Left ventricle myocardium superior (tissue), 1 donor: ENCODE measurements at regions not wholly inside any gene's neighbourhood (a gene's known extent, or its start where the extent isn't known, plus 50 kb on each side); places are given as distances from the start of the nearest gene placed in this dataset.

Experiments used
- ATAC-seq: fragments of 200-7000 bp; cut with Tn5 transposase; one replicate; pipeline ENCODE4 v1.9.1; 2020; ENCODE audit warnings: mild to moderate bottlenecking, moderate library complexity
- DNase-seq: peaks from one replicate; pipeline ENCODE4 v3.0.0-alpha.2; 2020
- intact Hi-C: fragments of 100-400 bp; cut with micrococcal nuclease; formaldehyde crosslinking; loops from one replicate; pipeline ENCODE4 v1.11.0; 2022
- donor health status: DM: no; HTN: yes; CAD: no; lungs with severe emphysema.

DNA sequence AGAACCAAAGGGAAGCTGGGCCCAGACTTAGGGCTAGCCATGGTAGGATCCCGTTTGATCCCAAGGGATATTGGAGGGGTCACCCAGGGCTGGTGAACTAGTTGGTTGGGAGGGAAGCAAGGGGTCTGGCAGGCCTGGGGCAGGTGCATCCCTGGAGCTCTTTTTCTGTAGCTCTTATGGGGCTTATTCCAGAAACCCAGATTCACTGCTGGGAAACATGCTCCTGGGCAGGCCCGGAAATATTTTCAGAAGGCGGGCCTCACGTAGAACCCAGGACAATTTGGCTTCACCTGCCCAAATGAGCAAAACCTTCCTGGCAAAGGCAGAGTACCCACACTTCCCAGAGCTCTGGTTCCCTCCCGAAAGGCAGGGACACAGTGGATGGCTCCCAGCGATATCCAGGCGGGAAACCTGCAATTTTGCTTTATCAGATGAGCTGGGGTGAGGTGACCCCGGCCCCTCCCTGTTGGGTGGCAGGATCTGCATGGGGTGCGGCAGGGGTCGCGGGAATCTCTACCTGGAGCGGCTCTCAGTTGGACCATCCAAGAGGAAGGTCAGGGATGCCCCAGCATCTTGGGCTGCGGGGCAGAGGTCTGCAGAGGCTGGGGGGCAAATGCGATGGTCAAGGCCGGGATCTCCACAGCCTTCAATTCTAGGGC lies 533.9 kb downstream of the TCERG1L start:
- DNase-seq (no peak), ATAC-seq (no peak)
- intact Hi-C loops = no loop called here

DNA sequence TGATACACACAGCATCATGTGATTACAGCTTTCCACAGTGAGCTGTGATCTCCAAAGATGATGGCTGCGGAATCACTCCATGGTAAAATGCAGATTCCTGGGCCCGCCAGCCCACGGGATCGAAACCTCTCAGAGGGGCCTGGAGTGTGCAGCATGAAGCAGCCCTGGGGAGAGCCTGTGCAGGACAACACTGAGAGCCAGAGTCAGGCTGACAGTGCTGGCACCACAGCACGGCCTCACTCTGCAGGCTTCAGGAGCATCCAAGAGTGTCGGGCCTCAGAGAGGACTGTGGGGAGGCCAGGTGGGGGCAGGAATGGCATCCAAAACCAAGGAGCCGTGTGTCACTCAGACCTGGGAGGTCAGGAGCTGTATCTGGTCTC lies 533.4 kb downstream of the TCERG1L start:
- intact Hi-C loops = no loop called here
- DNase-seq (no peak), ATAC-seq (no peak)

DNA sequence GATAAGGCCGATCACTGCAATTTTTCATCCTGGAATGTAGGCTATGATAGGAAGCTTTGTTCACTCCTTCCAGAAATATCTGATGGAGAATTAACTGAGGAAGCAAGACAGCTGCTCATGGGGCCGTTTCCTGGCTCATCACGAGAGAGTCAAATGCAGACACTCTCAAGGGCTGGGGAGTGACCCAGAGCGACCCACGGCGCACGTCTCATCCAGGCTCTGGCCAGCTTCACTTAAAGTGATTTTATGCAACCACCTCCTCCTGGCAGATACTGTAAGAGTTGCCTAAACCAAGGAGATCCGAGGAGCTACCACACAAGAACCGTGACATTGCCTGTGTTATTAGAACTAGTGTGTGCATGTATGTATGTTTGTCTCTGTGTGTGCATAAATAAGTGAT lies 530.8 kb downstream of the TCERG1L start:
- intact Hi-C loops = no loop called here
- no peak for DNase-seq
- ATAC-seq = no peak

DNA sequence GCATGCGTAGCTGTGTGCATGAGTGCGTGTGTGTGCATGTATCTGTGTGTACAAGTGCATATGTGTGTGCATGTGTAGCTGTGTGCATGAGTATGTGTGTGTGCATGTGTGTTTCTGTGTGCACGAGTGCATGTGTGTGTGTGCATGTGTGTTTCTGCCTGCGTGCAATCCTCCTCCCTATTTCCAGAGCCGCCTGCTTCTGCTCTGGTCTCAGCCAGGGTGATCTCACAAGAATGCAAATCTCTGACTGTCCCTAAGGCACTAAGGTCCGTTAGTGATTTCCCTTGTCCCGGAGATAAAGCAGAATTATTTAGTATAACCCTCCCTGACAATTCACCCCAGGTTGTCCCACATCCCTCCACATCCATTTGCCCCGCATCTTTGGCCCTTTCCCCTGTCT lies 530.3 kb downstream of the TCERG1L start:
- ATAC-seq (no peak), DNase-seq (no peak)
- intact Hi-C loops = no loop called here

DNA sequence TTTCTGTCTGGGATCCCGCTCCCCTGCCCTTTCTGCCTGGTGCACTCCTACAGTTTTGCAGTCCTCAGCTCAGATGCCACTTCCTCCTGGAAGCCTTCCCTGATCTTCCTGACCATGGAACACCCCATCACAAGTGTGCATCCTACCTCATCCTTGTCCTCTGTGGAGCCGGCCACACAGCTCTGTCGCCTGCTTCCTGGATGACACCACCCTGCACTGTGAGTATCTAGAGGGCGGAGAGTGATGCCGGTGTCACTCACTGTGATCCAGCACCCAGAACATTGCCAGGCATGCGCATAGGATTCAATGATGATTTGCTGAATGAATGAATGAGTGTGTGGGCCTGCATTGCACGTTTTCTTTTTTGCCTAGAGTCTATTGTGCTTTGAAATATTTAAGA lies 529.9 kb downstream of the TCERG1L start:
- ATAC-seq (no peak), DNase-seq (no peak)
- intact Hi-C loops = no loop called here

DNA sequence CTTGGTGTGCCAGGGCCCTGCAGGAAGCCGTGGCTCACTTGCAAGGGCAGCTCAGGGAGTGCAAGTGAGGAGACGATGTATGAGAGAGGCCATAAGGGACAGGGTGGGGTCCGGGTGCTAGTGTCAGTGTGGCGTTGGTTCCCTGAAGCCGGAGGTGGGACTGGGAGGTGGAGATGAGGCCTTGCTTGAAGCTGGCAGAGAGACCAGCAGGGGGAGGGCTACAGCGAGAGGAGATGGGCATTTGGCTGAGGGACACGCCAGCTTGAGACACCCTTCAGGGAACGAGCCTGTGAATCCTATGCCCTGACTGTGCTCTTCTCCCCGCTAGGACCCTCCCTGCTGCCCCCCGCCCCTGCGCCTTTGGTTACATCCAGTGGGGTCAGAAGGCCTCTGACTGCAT lies 529.1 kb downstream of the TCERG1L start:
- ATAC-seq (no peak), DNase-seq (no peak)
- intact Hi-C loops = no loop called here

DNA sequence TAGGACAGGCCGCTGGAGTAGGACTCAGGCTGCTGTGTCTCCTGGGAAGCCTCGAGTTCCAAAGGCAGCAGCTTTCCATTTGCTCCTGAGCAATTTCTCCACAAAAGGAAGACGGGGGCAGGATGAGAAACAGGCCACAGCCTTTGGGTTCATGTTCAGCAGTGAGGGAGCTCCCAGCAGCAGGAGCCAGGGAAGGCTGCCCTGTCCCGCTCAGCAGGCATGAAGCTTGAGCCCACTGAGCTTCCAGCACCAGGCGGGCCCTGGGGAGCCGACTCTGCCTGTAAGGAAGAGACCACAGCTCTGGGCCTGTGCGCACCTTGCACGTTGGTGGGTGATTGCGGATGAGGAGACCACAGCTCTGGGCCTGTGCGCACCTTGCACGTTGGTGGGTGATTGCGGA lies 527.2 kb downstream of the TCERG1L start:
- intact Hi-C loops = no loop called here
- ATAC-seq = no peak
- no peak for DNase-seq

DNA sequence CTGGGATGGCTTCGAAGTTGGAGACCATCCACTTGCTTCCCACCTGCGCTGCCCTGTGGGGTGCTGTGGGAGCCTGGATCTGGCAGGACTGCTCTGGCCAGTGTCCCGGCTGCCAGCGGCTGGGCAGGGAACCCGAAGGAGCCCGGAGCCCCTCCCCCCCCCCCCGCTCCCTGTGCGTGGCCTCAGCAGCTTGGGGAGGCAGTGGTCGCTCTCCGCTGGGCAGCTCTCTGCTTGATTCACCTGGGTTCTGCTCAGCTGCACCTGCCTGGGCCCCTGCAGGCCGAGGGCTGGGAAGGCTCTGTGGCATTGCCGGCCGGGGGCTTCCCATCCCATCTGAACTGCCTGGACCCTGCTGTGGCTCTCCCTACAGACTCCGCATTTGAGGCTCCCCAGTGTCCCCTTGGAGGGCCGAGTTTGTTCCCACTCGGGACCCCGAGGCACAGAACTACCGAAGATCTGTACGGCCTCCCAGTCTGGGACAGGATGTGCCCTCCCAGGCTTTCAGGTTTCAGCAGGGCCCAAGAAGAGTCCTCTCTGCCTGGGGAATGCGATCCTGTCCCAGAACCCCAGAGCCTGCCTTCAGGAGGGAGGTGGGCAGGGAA lies 525.1 kb downstream of the TCERG1L start:
- DNase-seq = no peak
- no peak for ATAC-seq
- intact Hi-C loops = no loop called here

DNA sequence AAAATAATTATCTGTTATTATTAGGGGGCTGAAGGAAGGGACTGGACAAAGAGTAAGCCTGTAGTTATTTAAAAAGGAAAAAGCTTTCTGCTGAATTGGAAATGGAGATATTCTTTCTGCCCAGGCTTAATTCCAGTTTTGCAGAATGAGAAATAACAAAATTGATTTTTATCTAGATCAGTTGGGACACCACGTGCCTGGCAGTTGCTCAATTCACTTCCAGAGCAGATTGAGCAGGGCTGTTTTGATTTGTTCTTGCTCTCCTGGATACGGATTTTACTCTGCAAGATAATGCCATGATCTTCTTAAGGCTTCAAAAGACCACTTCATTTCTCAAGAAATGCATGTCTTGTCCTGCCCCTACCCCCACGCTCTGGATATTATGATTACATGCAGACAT lies 524.3 kb downstream of the TCERG1L start:
- ATAC-seq (no peak), DNase-seq (no peak)
- intact Hi-C loops = no loop called here

DNA sequence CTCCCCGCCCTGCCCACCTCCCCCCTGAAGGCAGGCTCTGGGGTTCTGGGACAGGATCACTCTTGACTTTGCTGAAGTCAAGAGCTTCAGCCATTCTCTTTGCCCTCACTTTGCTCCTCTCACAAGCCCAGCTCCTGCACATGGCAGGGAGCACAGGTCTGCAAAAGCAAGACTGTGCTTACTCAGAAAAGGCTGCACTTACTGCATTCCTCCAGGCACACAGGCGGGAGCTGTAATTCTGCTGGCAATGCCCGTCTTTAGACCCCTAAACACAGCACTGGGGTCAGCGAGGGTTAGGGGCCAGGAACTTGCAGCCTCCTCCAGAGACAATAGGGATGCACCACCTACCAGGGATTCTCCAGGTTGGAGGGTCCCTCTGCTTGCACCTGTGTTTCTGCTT lies 523.7 kb downstream of the TCERG1L start:
- DNase-seq = no peak
- intact Hi-C loops = no loop called here
- no peak for ATAC-seq

DNA sequence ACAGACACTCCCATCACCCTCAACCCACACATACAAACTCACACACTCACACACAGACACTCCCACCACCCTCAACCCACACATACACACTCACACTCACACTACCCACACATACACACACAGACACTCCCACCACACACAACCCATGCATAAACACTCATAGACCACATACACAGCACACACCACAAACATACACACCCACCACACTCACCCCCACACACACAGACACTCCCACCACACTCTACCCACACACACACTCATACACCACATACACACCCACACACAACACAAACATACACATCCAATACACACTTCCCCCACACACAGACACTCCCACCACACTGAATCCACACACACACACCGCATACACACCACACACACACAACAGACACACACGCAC lies 521.2 kb downstream of the TCERG1L start:
- intact Hi-C loops = no loop called here
- ATAC-seq (no peak), DNase-seq (no peak)

DNA sequence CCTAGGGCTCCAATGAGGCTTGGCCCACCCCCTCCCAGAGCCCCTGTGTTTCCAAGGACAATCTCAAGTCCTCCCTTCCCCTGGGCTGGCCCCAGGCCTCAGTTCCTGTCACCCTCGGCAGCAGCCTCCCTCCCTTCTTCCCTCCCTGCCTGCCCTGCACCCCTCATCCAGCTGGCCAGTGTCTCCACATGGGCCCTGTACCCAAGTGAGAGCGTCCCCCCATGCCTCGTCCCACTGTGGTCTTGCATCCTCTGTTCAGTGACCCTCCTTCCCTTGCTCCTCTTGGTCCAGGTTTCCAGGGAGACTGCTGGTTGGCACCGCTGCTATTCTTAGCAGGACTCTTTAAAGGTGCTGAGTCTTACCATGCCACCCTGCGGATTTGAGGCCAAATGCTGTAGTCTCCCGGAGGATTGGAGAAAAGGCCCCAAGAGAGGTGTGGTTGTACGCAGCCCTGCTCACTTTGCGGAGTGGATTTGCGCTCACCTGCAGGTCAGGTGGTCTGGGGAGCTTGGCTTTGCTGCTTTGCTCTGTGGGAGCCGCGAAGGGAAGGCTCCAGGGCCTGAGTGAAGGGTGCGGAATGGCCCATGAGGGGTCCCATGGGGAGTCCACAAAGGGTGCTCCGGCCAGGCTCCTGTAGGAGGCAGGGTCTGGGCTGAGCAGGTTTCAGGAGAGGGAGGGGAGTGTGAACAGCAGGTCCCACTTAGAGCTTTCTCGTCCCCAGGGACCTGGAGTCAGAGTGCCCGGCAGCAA lies 519.2 kb downstream of the TCERG1L start:
- ATAC-seq (no peak), DNase-seq (no peak)
- intact Hi-C loops = no loop called here

DNA sequence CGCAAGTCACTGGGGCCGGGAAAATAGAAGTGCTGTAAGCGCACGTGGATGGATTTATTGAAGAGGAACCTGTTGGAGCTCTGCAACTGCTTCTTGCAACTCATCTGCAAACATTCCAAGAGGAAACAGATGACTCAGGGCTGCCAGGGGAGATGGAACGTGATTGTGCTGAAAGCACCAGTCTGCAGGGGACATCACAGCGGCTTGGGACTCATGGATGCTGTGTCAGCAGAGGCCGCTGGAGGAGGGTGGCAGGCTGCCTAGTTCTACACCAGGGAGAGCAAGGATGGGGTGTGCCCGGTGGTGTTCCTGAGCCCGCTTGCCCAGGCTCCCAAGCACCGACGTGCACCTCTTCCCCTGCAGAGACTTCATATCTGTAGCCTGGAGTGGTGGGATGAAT lies 515.7 kb downstream of the TCERG1L start:
- intact Hi-C loops = no loop called here
- DNase-seq (no peak), ATAC-seq (no peak)

DNA sequence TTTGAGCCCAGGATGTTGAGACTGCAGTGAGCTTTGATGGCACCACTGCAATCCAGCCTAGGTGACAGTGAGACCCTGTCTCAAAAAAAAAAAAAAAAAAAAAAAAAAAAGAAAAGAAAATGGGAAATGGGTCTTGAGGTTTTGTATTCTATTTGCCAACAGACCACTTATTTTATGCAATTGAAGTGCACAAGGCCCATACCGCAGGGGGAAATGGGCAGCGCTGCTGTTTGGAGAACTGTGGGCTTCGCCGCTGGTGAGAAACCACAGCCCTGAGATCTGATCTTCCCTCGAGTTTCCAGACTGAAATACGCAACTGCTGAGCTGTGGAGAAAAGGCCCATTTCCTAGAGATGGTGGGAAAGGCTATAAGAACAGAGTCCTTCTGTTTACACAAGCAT lies 512.0 kb downstream of the TCERG1L start:
- intact Hi-C loops = no loop called here
- no peak for DNase-seq
- ATAC-seq = no peak

DNA sequence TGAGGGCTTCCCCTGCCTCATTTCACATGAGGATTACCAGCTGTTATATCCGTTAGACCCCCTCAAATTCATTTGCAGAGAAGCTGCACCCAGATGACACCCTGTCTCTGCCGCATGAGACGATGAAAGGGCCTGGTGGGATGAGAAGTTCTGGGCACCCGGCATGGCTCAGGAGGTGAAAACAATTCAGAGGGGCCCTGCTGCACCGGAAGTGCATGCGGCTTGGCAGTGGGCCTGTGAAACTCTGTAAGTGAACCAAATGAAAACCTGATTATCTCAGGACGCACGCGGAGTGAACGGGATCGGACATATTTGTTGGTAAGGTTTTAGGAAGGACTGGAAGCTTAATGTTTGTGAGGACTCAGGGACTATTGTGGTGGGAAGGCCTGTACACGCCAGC lies 511.2 kb downstream of the TCERG1L start:
- no peak for ATAC-seq
- no peak for DNase-seq
- intact Hi-C loops = no loop called here

DNA sequence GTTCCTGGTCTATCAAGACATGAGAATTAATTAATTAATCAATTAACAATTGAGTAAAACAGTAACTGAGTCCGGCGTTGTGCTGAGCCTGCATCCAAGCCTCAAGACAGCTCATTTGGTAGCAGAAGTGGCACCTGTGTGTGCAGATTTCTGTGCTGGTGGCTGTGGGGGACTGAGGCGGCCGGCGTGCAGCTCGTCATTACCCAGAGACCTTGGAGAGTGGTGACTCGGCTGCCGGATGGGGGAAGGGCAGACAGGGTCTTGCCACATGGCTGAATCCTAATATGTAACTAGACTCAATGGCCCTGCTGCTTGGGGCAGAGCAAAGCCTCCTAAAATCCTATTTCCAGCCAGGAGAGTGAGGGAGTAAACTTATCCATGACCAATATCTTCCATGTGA lies 510.2 kb downstream of the TCERG1L start:
- intact Hi-C loops = no loop called here
- DNase-seq = no peak

DNA sequence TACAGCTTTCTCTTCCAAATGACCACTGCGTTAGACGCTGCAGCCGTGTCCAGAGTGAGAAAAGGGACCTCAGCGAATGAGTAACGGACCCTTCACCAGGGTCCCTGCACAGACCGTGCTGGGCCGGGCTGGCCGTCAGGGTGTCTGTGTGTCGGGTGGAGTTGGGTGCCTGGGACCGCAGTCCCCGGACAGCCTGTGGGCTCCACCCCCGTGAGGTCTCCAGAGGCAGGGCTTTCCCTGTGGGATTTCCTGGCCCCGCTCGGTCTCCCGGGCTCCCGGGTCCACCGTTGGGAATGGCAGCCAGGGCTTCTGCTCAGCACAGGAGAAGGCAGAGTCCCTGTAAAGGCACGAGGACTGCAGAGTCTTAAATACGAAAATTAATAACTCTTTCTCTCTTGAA lies 509.7 kb downstream of the TCERG1L start:
- DNase-seq (no peak), ATAC-seq (no peak)
- intact Hi-C loops = no loop called here

More for the DNA sequence above, 510.2 kb downstream of the TCERG1L start:
- no peak for ATAC-seq

DNA sequence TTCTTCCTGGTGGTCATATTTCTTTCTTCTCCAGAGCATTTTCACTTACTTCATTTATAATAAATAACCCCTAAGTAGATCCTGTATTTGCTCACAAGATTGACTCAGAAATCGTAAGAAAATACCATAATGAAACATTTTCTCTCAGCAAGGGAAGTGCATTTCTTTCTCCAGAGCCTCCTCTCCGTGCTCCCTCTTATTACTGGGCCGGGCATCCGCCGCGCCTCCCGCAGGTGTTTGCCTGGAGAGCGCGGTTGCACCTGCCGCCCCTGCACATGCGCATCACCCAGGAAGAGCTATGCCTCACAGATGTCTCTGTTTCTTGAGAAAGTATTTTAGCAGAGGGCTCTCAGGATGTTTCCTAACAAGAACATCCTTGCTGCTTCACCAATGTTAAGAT lies 509.2 kb downstream of the TCERG1L start:
- intact Hi-C loops = no loop called here
- no peak for DNase-seq
- no peak for ATAC-seq

DNA sequence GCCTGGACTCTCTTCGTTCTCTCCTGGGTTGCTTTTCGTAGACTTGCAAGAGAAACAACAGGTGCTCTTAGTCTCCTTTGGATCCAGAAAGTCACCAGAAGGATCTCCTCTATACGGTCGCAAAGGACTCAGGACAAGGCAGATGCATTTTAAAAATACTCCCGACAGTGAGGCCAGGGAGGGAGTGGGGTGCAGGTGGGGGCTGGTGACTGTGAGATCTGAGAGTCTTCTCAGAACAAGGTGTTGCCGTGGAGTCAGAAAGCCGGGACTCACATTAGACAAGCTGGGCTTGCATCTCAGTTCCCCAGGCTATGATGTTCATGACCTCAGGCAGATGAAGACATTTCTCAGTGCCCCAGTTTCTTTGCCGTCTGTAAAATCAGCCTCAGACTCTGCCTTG lies 507.2 kb downstream of the TCERG1L start:
- ATAC-seq = no peak
- no peak for DNase-seq
- intact Hi-C loops = no loop called here

DNA sequence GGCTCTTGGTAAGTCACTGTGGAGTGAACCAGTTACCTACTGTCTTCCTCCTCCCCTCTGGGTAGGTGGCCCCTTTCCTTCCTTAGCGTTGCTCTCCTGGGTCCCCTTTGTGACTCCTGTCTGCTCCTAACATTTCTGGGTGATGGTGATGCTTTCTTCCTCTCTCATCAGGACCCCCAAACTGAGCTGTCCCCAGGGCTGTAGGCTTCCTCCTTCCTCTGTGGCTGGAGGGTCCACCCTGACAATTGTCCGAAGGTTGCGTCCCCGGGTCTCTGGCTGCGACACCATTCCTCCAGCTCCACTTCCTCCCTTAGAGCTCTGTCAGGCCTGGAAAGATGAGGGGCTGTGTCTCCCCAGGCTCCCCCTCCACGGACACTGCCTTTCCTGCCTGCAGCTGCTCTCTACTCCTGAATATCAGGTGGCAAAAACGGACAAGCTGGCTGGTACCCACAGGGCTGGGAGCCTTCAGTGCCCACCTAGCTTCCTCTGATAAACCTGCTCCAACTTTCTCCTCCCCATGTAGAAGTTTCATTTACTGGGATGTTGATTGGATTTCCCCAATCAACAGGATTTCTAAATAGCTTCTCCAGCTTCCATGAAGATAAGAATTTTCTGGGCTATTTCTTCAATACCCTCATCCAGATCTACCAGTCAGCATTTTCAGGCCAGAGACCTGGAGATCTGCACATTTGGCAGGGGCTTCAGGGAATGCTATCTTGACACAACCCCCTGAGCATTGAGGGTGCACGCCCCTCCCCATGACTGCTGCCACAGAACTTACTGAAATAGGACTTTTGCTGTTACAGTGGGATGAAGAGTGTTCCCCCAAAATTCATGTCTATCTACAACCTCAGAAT lies 506.5 kb downstream of the TCERG1L start:
- no peak for ATAC-seq
- DNase-seq = no peak
- intact Hi-C loops = no loop called here
